GM10248 (cell line): ENCODE measurements at regions not wholly inside any gene's neighbourhood (a gene's known extent, or its start where the extent isn't known, plus 50 kb on each side); places are given as distances from the start of the nearest gene placed in this dataset.
A peak's percentile ranks its signal among the peaks of the same experiment; 100 is the strongest.

Experiments
- CTCF ChIA-PET: fragments of 300-600 bp; sonication (Branson Sonifier 250); formaldehyde crosslinking; extraction: SDS; loops from one replicate; lab custom pipeline; 2021; ENCODE audit warnings: antibody characterized with exemption; lab: Yijun Ruan, JAX
- POLR2A ChIA-PET: fragments of 350-650 bp; sonication (Branson Sonifier 250); formaldehyde crosslinking; extraction: SDS; loops from one replicate; lab custom pipeline; 2020; ENCODE audit warnings: antibody characterized with exemption; lab: Yijun Ruan, JAX
- DNase-seq: peaks from one replicate; pipeline ENCODE4 v3.0.0; 2012; ENCODE audit errors: extremely low spot score
- TF ChIP-seq, protein P1 (sequence below): IDR thresholded peaks from 2 replicates; pipeline ENCODE4 v1.5.1; 2012; ENCODE audit warnings: mild to moderate bottlenecking, low read depth; ENCODE audit errors: extremely low read depth, missing control alignments, control extremely low read depth

DNA sequence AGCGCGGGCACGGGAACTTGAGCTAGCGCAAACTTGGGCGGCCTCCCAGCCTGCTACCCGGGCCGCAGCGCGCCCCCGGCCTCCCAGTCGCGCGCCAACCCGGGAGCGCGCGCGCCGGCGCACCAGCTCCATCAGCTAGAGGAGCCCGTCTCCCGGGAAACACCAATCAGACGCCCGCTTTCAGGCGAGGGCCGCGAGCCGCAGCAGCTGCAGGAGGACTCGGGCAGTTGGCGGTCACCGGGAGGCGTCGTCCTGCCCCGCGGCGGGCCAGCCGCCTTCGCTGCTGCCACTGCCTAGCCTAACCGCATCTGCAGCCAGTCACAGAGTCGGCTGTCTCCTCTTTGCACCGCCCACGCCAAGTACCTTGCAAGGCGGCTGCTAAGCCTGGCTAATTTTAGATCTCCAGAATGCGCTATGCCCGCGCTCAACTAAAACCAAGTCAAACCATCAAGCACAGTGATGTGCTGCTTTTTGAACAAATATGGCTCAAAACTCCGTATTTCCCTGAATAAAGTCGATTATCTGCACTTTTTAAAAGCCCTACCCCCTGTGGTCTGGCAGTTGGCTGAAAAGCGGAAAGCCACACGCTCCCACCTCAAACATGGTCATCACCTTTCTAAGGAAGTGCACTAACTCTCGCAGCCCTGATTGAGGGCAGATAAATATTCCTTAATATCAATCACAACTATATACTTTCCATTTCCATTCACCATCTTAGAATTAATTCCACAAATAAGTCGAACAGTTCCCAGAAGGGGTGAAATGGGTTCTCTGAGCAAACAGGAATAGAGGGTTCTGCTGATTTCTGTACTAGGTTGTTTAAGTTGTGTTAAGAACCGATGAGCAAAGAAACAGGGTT, 221.8 kb downstream of the MEF2C start:
- ChIA-PET POLR2A (no interaction called here), CTCF (interaction anchor here (0.9 to 4.3 kb wide), 6 partner anchors 11 to 35 kb away, joined by 3 to 47 read pairs (median 4); no protein-coding TSS in a partner anchor)
- TF ChIP-seq, protein P1, sequence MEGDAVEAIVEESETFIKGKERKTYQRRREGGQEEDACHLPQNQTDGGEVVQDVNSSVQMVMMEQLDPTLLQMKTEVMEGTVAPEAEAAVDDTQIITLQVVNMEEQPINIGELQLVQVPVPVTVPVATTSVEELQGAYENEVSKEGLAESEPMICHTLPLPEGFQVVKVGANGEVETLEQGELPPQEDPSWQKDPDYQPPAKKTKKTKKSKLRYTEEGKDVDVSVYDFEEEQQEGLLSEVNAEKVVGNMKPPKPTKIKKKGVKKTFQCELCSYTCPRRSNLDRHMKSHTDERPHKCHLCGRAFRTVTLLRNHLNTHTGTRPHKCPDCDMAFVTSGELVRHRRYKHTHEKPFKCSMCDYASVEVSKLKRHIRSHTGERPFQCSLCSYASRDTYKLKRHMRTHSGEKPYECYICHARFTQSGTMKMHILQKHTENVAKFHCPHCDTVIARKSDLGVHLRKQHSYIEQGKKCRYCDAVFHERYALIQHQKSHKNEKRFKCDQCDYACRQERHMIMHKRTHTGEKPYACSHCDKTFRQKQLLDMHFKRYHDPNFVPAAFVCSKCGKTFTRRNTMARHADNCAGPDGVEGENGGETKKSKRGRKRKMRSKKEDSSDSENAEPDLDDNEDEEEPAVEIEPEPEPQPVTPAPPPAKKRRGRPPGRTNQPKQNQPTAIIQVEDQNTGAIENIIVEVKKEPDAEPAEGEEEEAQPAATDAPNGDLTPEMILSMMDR: no peak
- peak; percentile 83 for DNase-seq

DNA sequence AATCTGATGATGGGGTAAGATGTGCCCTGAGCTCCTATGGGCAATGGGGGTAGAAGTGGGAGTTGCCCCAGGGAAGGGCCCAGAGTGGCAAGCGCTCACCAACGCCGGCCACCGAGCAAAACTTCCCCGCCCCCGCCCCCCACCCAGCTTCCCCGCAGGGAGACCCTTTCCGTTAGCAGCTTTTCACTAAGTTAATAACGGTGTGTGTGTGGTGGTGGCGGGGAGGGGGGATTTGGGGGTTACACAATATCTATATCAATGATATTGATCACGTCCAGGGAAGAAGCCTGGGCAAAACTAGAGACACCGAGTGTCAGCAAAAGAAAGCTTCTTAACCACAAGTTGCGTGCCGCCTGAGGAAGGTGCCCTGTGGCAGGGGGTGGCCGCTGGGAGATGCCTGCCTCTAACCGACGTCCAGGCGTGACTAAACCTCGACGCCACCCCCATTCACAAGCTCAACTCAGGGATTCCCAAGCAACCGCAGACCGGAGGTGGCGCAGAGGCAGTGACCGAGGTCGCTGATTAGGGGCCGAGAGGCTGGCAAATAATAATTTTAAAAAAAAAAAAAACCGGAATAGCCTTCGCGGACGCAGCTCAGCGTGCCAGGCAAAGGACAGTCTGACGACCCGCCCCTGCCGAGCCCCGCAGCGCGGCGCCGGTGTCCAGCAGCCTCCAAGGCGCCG, 222.6 kb downstream of the MEF2C start:
- ChIA-PET CTCF (interaction anchor here (0.9 to 4.3 kb wide), 8 partner anchors 11 to 35 kb away, joined by 3 to 47 read pairs (median 4); no protein-coding TSS in a partner anchor), POLR2A (interaction anchor here (0.5 to 0.7 kb wide), 3 partner anchors 15 to 942 kb away, joined by 3 read pairs; no protein-coding TSS in a partner anchor)
- TF ChIP-seq, protein P1: no peak
- DNase-seq: peak; percentile 34

DNA sequence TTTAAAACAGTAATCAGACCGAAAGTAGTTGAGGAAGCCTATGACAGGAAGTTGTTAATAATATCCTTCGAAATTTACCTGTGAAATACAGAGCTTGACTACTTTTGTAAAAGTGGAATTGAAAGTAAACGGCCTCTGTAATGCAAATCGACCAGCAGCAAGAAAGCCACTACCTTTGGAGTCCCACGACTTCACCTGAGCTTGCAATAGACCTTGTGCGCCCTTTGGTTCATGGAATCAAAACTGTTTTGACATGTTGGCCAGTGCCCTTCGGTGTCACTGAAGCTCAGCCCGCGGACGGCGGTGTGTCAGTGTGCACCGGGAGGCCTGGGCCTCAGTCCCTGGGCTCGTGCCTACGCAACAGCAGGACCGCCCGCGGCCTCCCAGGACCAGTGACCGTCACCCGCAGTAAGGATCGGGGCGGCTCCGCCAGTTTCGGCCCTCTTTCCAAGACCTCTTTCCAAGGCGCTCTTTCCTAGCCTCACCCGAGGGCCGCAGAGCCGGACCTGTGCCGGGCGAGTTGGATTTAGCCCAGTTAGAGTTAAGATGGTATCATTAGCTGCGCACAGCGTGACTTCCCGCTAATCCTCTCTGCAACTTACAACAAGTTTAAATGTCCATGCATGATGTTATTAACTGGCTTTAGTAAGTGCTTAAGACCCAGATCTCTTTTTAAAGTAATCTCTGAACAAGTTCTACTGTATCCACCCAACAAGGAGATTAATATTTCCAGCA, 223.3 kb downstream of the MEF2C start:
- TF ChIP-seq, protein P1: no peak
- peak; percentile 51 for DNase-seq
- CTCF ChIA-PET: interaction anchor here (0.9 to 4.3 kb wide), 8 partner anchors 10 to 36 kb away, joined by 3 to 47 read pairs (median 4); no protein-coding TSS in a partner anchor
- POLR2A ChIA-PET: interaction anchor here (0.7 kb wide), 2 partner anchors 16 to 817 kb away, joined by 3 read pairs; no protein-coding TSS in a partner anchor

DNA sequence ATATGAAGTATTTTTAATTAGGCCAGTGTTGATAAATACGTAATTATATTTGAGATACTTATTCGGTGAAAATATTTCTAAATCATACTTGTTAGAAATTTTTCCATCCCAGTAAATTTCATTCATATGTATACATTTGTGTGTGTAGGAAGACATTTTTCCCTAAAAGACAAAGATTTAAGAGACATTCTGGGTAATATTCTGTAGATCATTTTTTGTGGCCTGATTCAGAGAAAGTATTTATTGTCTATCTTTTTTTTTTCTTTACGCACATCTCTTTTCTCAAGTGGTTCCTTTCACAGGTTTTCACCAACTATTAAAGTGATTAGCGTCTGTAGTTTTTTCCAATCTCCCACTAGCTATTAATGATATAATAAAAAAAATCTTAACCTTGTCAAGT, 224.1 kb downstream of the MEF2C start:
- DNase-seq: no peak
- CTCF ChIA-PET: interaction anchor here (0.9 to 4.3 kb wide), 2 partner anchors 24 to 32 kb away, joined by 3 to 47 read pairs; no protein-coding TSS in a partner anchor
- TF ChIP-seq, protein P1: no peak
- POLR2A ChIA-PET: no interaction called here

DNA sequence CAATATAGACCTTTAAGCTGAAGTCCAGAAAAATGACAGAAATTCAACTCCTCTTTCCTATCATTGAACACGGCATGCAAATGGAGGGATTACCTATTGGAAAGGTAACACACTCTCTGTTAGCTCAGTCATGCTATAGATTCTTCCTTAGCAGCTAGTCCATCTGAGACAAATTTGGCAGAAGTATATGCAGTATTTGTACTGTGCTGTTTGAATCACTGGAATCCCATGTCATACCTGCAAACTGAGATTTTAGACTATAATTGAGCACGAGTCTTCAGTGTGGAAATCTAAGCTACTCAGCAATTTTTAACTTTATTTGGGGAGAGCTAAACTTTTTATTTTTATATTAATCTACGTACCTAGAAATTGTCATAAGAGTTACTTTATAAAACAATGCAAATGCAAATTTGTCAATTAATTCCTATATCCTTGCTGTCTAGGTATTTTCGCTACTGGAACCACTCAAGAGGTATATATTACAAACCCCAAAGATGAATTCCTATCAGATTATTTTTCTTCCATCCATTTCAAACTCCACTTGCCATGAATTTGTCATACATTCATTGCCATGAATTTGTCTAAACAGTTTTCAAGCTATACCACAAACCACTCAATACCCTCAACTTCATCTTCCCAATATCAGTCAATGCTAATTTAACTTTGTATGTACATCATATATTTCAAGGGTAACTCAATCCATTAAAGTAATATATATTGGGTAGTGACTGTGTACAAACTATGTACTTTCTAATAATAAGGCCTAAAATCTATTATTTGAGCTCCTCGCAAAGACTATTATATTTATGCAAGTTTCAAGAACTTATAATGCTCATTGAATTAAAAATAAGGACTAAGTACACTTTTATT, 224.8 kb downstream of the MEF2C start:
- ChIA-PET CTCF (interaction anchor here (0.9 to 4.3 kb wide), 4 partner anchors 8 to 33 kb away, joined by 3 to 47 read pairs (median 3); no protein-coding TSS in a partner anchor), POLR2A (no interaction called here)
- DNase-seq: no peak
- TF ChIP-seq, protein P1: no peak
